ENCODE measurements at regions not wholly inside any gene's neighbourhood (a gene's known extent, or its start where the extent isn't known, plus 50 kb on each side); places are given as distances from the start of the nearest gene placed in this dataset.

- TF ChIP-seq RFX5 (IDR thresholded peaks at IDR 0.05): no peak
These were observed 99.6 kb downstream of the FAM53A start (continued) for GRCh38 chr4:1584498-1584897.

DNA sequence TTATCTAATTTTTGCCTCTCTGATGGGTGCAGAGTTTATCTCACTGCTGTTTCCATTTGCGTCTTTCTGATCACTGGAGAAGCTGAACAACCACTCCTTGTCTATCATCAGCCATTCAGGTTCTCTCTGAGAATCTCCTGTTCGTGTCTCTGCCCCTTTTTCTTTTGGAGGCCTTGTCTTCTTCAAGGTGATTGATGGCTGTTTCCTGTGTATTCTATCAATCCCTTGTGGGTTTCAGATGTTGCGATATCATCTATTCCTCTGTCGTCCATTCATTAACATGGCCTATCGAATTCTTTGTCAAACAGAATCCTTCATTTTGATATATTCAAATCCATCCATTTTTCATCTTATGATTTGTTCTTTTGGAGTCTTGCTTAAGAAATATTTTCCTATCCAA lies 100.3 kb downstream of the FAM53A start:
- Histone ChIP-seq H3K4me2 (no peak overlapping the region), H3K4me1 (peaks cover 5% of the 10 kb centered on the region; the same call in 2 of the 3 replicates), H3K9me3 (peaks cover 4% of the 10 kb centered on the region; the same call in 1 of the 3 replicates), H3K4me3 (no peak overlapping the region), H3K27ac (no peak overlapping the region)
- FAIRE-seq: no peak
- no peak for ATAC-seq
- WGBS (ENCODE audit: missing lambda C conversion rate): 51% methylated on average over 5 of the region's 5 CpGs
- CTCF ChIA-PET: no interaction called here
- TF ChIP-seq RFX5 (IDR thresholded peaks at IDR 0.05): no peak
- no peak for TF ChIP-seq SMC3 (IDR thresholded peaks at IDR 0.05)
- no peak for TF ChIP-seq JUN (IDR thresholded peaks at IDR 0.05)
- no peak for TF ChIP-seq ZNF302 (CRISPR knock-in tag; IDR thresholded peaks at IDR 0.05)
- TF ChIP-seq POLR2A (IDR thresholded peaks at IDR 0.05; ENCODE audit: low read length): no peak
- TF ChIP-seq, protein P1, sequence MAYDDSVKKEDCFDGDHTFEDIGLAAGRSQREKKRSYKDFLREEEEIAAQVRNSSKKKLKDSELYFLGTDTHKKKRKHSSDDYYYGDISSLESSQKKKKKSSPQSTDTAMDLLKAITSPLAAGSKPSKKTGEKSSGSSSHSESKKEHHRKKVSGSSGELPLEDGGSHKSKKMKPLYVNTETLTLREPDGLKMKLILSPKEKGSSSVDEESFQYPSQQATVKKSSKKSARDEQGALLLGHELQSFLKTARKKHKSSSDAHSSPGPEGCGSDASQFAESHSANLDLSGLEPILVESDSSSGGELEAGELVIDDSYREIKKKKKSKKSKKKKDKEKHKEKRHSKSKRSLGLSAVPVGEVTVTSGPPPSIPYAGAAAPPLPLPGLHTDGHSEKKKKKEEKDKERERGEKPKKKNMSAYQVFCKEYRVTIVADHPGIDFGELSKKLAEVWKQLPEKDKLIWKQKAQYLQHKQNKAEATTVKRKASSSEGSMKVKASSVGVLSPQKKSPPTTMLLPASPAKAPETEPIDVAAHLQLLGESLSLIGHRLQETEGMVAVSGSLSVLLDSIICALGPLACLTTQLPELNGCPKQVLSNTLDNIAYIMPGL (CRISPR knock-in tag; IDR thresholded peaks at IDR 0.05; ENCODE audit: borderline replicate concordance): no peak
- TF ChIP-seq, protein P2, sequence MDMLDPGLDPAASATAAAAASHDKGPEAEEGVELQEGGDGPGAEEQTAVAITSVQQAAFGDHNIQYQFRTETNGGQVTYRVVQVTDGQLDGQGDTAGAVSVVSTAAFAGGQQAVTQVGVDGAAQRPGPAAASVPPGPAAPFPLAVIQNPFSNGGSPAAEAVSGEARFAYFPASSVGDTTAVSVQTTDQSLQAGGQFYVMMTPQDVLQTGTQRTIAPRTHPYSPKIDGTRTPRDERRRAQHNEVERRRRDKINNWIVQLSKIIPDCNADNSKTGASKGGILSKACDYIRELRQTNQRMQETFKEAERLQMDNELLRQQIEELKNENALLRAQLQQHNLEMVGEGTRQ (IDR thresholded peaks at IDR 0.05): no peak
- TF ChIP-seq E2F6 (IDR thresholded peaks at IDR 0.05; ENCODE audit: borderline replicate concordance, low read depth): no peak
- no peak for TF ChIP-seq HOXB13 (CRISPR knock-in tag; IDR thresholded peaks at IDR 0.05; ENCODE audit: low read depth)
- no peak for TF ChIP-seq NPAS2 (CRISPR knock-in tag; IDR thresholded peaks at IDR 0.05; ENCODE audit: borderline replicate concordance)
- no peak for TF ChIP-seq ZC3H11A (IDR thresholded peaks at IDR 0.05)
- TF ChIP-seq, protein P3, sequence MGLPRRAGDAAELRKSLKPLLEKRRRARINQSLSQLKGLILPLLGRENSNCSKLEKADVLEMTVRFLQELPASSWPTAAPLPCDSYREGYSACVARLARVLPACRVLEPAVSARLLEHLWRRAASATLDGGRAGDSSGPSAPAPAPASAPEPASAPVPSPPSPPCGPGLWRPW (IDR thresholded peaks at IDR 0.05): no peak
- TF ChIP-seq CTCF (IDR thresholded peaks at IDR 0.05): no peak
- TF ChIP-seq ZSCAN20 (CRISPR knock-in tag; IDR thresholded peaks at IDR 0.05): no peak
- TF ChIP-seq FOSL2 (IDR thresholded peaks at IDR 0.05): no peak
- TF ChIP-seq FOSL2 (CRISPR knock-in tag; IDR thresholded peaks at IDR 0.05): no peak
- DNase-seq (ENCODE audit: low read depth in 1 of 2, low spot score in 1 of 2): no peak
- POLR2A ChIA-PET: no interaction called here

- H3K4me1 ChIP-seq: peaks cover 8% of the 10 kb centered on the region; the same call in 2 of the 3 replicates
- CTCF ChIA-PET: interaction anchor here (2.2 kb wide), 1 partner anchor 46 kb away, joined by 7 read pairs; no protein-coding TSS in a partner anchor
- FAIRE-seq: no peak
- H3K27ac ChIP-seq: no peak overlapping the region
- 76% methylated on average over 15 of the region's 15 CpGs for WGBS (ENCODE audit: missing lambda C conversion rate)
- no peak for DNase-seq (ENCODE audit: low read depth in 1 of 2, low spot score in 1 of 2)
- H3K4me3 ChIP-seq: no peak overlapping the region
- H3K4me2 ChIP-seq: no peak overlapping the region
- no peak for ATAC-seq
- H3K9me3 ChIP-seq: no peaks in the 10 kb centered on the region
- POLR2A ChIA-PET: no interaction called here
- TF ChIP-seq CHD2 (IDR thresholded peaks at IDR 0.05; ENCODE audit: low read length, partially characterized antibody): no peak
- TF ChIP-seq JUNB (IDR thresholded peaks at IDR 0.05): no peak
- TF ChIP-seq CHD4 (IDR thresholded peaks at IDR 0.05; ENCODE audit: borderline replicate concordance): no peak
- TF ChIP-seq FOSL2 (IDR thresholded peaks at IDR 0.05): no peak
- no peak for TF ChIP-seq FOSL2 (CRISPR knock-in tag; IDR thresholded peaks at IDR 0.05)
- no peak for TF ChIP-seq HOXA7 (CRISPR knock-in tag; IDR thresholded peaks at IDR 0.05)
- TF ChIP-seq HOXB13 (CRISPR knock-in tag; IDR thresholded peaks at IDR 0.05; ENCODE audit: low read depth): no peak
- TF ChIP-seq, protein P2 (IDR thresholded peaks at IDR 0.05): no peak
- no peak for TF ChIP-seq RFX5 (IDR thresholded peaks at IDR 0.05)
- no peak for TF ChIP-seq ZFP36 (IDR thresholded peaks at IDR 0.05; ENCODE audit: borderline replicate concordance, partially characterized antibody)
- no peak for TF ChIP-seq RNF2 (IDR thresholded peaks at IDR 0.05; ENCODE audit: borderline replicate concordance, low read depth)
- TF ChIP-seq MAZ (IDR thresholded peaks at IDR 0.05; ENCODE audit: borderline replicate concordance, low read depth, low read length): no peak
- TF ChIP-seq FOXS1 (CRISPR knock-in tag; IDR thresholded peaks at IDR 0.05): no peak
- TF ChIP-seq NPAS2 (CRISPR knock-in tag; IDR thresholded peaks at IDR 0.05; ENCODE audit: borderline replicate concordance): no peak
- no peak for TF ChIP-seq NR3C1 (IDR thresholded peaks at IDR 0.05)
- TF ChIP-seq ESRRA (IDR thresholded peaks at IDR 0.05; ENCODE audit: borderline replicate concordance, low read length): no peak
- TF ChIP-seq NFE2L2 (conservative IDR thresholded peaks at IDR 0.05; ENCODE audit: low read length): no peak
- TF ChIP-seq, protein P3 (IDR thresholded peaks at IDR 0.05): no peak
- no peak for TF ChIP-seq E2F6 (IDR thresholded peaks at IDR 0.05; ENCODE audit: borderline replicate concordance, low read depth)
These were observed 100.9 kb downstream of the FAM53A start for GRCh38 chr4:1583051-1583785.

Data from A549 (cell line).